Activated CD8-positive, alpha-beta memory T cell treated with anti-CD3 and anti-CD28 coated beads, Interleukin-2, amount 50 U/mL, for 1 hour (primary cell): ENCODE measurements at regions not wholly inside any gene's neighbourhood (a gene's known extent, or its start where the extent isn't known, plus 50 kb on each side); places are given as distances from the start of the nearest gene placed in this dataset.
"Not testable (repeated sequence)": the region's sequence is repeated elsewhere in the genome, so short reads cannot be mapped to it uniquely, and the experiment has no call there.

Experiments
- DNase-seq: peaks from one replicate; pipeline ENCODE4 v3.0.0-alpha.2; 2020; ENCODE audit errors: extremely low read depth

DNA sequence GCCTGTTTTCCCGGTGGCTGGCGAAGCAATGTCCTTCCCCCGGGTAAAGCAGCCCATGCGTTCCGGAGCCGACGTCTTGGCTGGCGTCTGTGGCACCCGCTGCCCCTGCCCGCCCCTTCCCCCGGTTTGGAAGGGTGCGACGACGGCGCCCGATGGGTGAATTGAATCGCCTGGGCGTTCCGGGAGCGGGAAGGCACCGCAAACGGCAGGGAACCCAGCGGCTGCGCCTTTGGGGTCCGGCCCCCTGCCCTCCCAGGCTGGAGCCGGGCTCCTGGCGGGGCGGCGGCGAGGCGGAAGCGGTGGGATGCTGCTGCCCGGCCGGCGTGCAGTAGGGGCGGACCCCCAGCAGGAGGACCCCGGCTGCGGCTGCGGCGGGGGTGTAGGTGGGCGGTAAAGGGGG is 123.6 kb upstream of the RHOU start:
- not testable (repeated sequence) for DNase-seq

DNA sequence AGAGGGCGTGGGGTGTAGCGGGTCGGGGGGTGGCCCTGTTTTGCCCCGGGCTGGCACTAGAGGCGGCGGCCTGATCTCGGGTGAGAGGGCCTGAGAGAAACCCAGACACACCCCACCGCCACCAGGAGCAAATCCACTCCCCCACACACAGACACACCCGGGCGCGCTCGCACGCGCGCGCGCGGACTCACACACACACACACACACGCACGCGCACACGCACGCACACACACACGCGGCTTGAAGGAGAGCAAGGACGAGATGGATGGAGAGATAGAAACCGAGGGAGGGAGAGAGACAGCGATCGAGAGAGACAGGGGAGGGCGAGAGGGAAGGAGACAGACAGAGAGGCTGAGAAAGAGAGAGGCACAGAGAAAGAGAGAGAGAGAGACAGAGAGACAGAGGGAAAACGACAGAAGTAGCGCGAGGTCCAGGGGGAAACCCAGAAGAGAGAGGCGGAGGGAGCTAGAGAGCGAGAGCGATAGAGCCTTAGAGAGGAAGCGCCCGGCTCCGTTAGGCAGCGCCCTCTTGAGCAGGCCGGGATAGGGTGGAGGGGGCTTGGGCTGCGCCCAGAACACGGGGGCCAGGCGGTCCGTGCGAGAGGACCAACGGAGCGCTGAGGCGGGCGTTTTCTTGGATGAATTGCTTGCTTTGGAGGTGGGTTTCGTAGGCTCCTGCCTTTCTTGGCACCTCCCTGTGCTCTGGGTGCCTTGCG is 113.1 kb upstream of the RHOU start:
- DNase-seq = not testable (repeated sequence)

DNA sequence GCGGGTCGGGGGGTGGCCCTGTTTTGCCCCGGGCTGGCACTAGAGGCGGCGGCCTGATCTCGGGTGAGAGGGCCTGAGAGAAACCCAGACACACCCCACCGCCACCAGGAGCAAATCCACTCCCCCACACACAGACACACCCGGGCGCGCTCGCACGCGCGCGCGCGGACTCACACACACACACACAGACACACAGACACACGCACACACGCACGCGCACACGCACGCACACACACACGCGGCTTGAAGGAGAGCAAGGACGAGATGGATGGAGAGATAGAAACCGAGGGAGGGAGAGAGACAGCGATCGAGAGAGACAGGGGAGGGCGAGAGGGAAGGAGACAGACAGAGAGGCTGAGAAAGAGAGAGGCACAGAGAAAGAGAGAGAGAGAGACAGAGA is 108.8 kb upstream of the RHOU start:
- not testable (repeated sequence) for DNase-seq

DNA sequence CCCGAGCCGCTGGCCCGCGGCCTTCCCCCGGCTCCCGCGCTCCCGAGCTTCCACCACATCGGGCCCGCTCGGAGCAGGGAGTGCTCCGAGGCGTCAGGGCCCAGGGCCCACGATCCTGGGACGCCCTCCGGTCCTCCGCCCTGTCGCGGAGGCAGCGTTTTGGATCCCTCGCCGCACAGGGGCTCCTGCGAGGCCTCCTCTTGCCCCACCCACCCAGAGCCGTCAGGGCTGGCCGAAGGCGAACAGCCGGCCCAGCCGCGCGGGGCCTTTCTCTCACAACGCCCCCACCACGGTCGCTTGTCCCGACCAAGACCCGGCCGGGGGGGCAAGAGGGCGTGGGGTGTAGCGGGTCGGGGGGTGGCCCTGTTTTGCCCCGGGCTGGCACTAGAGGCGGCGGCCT is 102.4 kb upstream of the RHOU start:
- not testable (repeated sequence) for DNase-seq

DNA sequence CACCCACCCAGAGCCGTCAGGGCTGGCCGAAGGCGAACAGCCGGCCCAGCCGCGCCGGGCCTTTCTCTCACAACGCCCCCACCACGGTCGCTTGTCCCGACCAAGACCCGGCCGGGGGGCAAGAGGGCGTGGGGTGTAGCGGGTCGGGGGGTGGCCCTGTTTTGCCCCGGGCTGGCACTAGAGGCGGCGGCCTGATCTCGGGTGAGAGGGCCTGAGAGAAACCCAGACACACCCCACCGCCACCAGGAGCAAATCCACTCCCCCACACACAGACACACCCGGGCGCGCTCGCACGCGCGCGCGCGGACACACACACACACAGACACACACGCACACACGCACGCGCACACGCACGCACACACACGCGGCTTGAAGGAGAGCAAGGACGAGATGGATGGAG is 100.0 kb upstream of the RHOU start:
- DNase-seq = not testable (repeated sequence)

DNA sequence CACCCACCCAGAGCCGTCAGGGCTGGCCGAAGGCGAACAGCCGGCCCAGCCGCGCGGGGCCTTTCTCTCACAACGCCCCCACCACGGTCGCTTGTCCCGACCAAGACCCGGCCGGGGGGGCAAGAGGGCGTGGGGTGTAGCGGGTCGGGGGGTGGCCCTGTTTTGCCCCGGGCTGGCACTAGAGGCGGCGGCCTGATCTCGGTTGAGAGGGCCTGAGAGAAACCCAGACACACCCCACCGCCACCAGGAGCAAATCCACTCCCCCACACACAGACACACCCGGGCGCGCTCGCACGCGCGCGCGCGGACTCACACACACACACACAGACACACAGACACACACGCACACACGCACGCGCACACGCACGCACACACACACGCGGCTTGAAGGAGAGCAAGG is 97.8 kb upstream of the RHOU start:
- DNase-seq = not testable (repeated sequence)

DNA sequence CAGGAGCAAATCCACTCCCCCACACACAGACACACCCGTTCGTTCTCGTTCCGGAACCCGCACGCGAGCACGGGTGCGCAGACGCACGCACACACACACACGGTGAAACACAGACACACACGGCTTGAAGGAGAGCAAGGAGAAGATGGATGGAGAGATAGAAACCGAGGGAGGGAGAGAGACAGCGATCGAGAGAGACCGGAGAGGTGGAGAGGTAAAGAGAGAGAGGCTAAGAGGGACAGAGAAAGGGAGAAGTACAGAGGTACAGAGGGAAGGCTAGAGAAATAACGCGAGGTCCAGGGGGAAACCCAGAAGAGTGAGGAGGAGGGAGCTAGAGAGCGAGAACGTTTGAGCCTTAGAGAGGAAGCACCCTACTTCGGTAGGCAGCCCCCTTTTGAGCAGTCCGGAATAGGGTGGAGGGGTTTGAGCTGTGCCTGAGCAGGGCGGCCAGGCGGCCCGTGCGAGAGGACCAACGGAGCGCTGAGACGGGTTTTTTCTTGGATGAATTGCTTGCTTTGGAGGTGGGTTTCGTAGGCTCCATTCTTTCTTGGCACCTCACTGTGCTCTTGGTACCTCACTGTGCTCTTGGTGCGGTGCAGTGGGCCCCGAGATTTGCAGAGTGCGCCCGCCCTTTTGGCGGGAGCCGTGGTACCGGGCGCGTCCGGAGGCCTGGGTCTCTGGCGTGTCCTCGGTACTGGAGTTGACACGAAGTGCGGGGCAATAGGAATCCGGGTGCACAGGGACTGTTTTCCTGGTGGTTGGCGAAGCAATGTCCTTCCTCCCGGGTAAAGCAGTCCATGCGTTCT is 88.4 kb upstream of the RHOU start:
- no peak for DNase-seq

DNA sequence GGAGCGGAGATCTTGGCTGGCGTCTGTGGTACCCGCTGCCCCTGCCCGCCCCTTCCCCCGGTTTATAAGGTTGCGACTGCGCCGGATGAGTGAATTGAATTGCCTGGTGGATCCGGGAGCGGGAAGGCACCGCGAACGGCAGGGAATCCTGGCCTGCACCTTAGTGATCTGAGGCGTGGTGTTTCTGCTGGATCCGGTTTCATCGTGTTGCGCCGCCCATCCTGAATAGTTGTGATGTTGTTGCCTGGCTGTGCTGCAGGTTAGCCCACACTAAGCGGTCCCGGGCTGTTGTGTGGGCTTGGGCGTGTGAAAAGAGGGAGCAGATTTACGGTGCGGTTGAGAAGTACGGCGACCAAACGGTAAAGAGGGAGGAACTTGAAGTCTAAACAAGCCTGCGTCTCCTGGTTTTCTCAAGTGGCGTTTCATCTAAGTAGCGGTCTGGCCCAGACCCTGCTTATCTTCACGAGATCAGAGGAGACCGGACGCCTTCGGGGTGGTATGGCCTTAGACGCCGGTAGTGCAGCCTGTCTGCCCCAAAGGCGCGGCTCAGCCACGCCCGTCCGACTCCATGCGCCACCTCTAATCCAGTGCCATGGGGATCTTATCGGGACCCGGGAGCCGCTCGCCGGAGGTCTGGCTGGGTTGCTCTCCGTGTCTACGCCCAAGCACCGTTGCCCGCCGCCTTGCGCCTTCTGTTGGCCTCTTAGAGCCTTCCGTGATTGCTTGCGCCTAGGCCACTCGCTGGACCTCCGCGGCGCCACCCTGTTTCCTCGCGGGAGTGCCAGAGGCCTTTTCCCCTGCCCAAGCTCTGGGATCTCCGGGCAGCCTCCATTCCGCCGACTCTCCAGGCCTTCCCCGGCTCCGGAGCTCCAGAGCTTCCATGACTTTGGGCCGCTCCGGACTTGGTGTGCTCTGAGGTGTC is 87.5 kb upstream of the RHOU start:
- DNase-seq = no peak

DNA sequence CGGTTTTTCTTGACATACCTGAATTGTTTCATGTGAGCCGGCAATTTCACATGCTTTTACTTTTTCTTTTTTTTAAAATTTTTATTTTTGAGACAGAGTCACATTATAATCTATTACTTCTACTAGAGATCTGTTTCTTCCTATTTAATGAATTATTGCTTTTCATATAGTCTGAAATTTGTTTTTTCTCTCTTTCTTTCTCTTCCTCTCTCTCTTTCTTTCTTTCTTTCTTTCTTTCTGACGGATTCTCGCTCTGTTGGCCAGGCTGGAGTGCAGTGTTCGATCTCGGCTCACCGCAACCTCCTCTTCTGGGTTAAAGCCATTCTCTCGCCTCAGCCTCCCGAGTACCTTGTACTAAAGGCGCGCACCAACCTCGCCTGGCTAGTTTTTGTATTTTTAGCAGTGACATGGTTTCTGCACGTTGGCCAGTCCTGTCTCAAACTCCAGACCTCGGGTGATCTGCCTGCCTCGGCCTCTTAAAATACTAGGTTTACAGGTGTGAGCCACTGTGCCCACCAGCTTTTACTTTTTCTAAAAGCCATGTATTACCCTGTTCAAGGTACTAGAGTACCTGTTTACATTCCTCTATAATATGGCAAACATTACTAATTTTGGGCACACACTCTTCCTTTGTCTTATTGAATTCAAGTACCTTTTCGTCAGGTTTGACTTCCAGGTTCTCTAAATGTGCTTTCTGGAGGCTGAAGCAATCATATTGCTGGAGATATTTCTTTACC is 86.5 kb upstream of the RHOU start:
- DNase-seq = no peak

DNA sequence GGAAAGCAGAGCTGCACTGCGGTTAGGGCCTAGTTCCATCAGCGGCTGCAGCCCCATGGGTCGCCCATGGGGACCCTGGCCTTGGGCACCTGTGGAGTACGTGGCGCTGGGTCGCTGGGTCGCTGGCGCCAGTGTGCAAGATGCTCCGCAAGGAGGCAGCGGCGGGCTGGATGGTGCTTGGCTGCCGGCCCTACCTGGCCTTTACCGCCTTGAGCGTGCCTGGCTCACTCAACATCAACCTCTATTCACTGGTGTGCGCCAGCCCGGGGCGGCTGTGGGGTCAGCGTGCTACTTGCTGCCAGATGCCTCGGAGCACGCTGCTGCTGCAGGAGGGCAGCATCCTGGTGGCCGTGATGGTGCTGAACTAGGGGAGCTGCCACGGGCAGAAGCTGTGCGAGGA is 85.1 kb upstream of the RHOU start:
- no peak for DNase-seq

DNA sequence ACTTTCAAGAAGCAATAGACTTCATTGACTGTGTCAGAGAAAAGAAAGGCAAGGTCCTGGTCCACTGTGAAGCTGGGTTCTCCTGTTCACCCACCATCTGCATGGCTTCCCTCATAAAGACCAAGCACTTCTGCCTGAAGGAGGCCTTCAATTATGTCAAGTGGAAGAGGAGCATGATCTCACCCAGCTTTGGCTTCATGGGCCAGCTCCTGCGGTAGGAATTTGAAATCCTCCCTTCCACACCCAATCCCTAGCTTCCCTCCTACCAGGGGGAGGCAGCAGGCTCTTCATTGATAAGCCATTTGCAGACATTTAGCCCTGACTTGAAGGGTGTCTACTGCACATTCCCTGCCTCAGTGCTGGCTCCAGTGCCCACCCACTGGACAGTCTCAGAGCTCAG is 84.3 kb upstream of the RHOU start:
- no peak for DNase-seq

DNA sequence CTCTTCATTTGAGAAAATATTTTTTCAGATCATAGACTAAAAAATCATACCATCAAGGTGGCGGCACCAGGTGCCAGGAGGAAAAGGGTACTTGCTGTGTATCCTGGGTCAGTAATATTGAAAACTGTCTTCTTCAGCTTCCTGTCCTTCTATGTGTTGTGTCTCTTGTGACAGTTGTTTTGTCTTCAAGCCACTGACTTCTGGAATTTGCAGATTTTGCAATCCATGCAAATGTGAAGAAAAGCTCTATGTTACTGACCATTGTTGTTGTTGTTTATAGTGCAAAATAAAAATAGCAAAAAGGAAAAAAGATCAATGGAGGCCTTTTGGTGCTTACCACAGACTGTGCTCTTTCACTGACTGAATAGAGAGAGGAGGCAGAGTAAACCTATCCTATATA is 83.2 kb upstream of the RHOU start:
- DNase-seq = no peak

DNA sequence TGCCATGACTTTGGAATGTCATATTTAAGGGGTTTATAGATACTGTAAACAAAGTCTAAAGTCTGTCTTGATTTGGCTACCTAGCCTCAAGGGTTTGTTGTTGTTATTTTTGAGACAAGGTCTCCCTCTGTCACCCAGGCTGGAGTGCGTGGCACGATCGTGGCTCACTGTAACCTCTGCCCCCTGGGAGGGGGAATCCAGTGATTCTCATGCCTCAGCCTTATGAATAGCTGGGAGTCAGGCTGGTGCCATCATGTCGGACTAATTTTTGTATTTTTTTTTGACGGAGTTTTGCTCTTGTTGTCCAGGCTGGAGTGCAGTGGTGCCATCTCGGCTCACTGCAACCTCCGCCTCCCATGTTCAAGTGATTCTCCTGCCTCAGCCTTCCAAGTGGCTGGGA is 82.2 kb upstream of the RHOU start:
- DNase-seq = not testable (repeated sequence)

DNA sequence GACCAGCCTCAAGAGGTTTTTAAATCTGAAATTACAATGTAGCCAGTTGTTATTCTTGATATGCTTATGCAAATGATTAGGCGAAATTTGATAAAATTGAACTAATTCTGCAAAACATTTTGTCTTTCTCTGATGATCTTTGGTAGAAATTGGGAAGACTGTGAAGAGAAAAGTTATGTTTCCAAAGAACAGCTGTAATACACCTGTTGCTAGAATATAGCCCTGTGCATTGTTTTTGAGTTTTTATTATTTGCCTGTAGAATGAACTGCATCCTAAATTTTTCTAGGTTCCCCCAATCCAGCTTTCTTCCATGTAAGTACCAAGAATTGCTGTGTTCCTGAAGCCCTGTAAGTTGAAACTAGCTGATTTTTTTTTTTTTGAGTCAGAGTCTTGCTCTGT is 81.5 kb upstream of the RHOU start:
- no peak for DNase-seq

DNA sequence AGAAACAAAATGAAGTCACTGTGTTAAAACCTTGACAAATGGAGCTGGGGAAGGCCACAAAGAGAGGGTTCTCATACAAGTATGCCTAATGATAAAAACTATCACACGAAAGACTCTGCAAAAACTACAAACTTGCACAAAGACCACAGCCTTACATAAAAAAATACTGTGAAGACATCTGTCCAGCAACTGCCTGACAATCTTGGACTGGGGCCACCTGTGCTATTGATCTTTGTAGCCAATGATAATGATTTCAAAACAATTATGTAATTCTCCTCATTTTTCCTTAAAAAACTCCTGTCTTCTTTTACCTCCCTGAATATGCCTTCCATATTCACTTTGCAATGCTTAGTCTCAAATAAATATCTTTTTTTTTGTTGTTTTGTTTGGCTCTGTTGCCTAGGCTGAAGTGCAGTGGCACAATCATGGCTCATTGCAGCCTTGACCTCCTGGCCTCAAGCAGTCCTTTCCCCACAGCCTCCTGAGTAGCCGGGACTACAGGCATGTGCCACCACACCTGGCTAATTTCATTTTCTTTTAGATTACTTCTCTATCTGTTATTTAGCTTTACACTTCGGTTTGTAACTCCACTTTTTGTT is 79.4 kb upstream of the RHOU start:
- no peak for DNase-seq

DNA sequence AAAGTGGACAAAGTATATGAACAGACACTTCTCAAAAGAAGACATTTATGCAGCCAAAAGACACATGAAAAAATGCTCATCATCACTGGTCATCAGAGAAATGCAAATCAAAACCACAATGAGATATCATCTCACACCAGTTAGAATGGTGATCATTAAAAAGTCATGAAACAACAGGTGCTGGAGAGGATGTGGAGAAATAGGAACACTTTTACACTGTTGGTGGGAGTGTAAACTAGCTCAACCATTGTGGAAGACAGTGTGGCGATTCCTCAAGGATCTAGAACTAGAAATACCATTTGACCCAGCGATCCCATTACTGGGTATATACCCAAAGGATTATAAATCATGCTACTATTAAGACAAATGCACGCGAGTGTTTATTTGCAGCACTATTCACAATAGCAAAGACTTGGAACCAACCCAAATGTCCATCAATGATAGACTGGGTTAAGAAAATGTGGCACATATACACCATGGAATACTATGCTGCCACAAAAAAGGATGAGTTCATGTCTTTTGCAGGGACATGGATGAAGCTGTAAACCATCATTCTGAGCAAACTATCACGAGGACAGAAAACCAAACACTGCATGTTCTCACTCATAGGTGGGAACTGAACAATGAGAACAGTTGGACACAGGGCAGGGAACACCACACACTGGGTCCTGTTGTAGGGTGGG is 73.1 kb upstream of the RHOU start:
- DNase-seq = not testable (repeated sequence)

DNA sequence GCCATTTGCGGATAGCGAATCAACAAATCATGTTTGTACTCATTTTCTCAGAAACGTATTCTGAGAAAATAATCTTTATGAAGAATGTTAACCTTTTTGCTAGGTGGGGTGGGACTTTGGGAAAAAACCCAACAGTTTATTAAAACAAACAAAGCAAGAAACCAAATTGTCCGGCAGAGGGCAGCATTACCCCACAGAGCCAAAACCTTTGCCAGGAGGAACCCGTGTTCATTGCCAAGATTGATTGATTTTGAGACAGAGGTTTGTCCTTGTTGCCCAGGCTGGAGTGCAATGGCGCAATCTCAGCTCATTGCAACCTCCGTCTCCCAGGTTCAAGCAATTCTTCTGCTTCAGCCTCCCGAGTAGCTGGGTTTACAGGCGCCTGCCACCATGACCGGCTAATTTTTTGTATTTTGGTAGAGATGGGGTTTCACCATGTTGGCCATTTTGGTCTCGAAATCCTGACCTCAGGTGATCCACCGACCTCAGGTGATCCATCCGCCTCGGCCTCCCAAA is 70.8 kb upstream of the RHOU start:
- peak; percentile 43 for DNase-seq

DNA sequence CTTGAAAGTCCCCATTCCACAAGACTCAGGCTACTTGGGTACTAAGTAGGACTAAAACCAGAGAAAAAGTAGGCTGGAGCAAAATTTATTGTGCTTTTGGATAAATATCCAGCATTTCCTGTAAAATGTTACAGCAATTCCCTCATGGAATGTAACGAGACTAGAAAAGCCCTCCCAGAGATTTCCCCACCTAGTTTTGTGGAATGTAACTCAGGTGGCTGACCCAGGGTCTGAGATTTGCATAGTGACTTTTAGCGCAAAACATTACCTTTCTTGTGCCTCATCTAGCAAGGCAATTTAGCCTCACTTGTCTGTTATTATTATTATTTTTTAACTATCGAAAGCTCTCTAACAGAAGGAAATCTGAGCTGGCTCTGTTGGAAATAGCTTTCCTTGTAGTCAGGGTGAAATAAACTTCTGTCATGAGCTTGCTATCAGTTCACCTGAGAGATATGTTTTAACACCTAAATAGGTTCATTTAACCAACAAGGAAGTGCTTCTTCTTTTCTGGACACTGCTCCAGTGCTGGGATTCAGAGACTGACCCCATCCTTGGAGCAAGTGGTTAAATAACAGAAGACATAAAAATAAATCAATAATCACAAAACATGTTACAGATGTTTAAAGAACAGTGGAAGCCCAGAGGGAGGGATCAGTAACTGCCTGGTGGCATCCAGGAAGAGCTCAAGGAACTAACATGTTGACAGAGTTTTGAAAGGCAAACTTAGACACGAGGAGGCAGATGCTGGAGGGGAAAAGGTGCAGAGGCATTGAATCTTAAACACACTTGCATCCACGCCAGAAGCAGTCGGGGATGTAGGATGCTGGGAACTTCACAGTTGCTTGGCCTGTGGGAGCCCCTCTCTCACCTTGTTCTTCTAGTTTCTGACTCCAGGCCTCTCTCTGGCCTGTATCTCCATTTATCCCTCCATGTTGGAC is 68.3 kb upstream of the RHOU start:
- no peak for DNase-seq

DNA sequence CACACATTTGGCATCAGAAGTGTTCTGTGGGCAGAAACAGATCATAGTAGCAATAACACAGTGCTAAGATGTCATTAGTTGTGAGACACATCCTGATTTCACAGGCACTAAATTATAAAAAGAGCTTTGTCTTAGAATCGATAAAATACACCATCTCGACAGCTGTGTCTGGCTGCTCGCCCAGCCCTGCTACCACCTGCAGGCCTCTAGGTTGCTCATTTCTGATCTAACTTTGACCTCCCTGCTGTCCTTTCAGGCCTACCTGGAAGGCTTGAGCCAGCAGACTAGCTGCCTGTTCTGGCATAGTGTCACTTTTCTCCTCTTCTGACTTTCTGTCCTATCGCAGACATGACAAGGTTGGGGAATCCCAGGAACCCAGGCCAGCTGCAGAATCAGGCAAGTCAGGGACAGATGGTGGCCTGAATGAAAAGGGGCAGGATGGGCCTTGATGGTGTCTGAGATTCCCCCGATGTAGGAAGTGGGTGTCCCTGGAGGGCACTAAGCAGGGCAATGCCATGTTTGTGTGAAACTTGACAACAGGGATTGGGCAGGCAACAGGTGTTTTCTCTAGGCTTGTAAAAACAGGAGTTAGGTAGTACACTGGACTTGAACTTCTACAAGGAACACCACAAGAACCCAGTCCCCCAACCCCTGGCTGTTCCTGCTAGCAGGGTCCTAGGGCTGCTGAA is 66.6 kb upstream of the RHOU start:
- DNase-seq = no peak
